HEK293 (cell line): ENCODE measurements at regions not wholly inside any gene's neighbourhood (a gene's known extent, or its start where the extent isn't known, plus 50 kb on each side); places are given as distances from the start of the nearest gene placed in this dataset.
A peak's percentile ranks its signal among the peaks of the same experiment; 100 is the strongest.

Source experiments
- CTCF ChIA-PET: fragments of 350-600 bp; formaldehyde crosslinking; extraction: SDS; loops from one replicate; lab custom pipeline; 2021; ENCODE audit warnings: antibody characterized with exemption; lab: Yijun Ruan, JAX
- POLR2A ChIA-PET: fragments of 300-600 bp; formaldehyde crosslinking; extraction: SDS; loops from one replicate; lab custom pipeline; 2020; ENCODE audit warnings: antibody characterized with exemption, inconsistent platforms; lab: Yijun Ruan, JAX
- H3K27ac ChIP-seq: fragments of 200-500 bp; sonication (Bioruptor generic); 2 replicates; pipeline ENCODE4 v1.5.1; 2014; ENCODE audit warnings: low read depth, low read length, control low read depth, inconsistent platforms; ENCODE audit errors: extremely low read depth
- H3K36me3 ChIP-seq, 2 experiments: fragments of 200-500 bp in 1 of 2; sonication (Bioruptor generic) in 1 of 2; 1 replicate in 1 of 2; 2 replicates in 1 of 2; pipeline ENCODE4 v1.5.1; 2014 to 2017; ENCODE audit warnings: inconsistent platforms in 2 of 2, low read length in 2 of 2; ENCODE audit not compliant: control insufficient read depth in 2 of 2, insufficient read depth in 1 of 2
- H3K4me1 ChIP-seq: fragments of 200-500 bp; sonication (Bioruptor generic); 2 replicates; pipeline ENCODE4 v1.5.1; 2014; ENCODE audit warnings: mild to moderate bottlenecking, low read length, inconsistent platforms; ENCODE audit not compliant: control insufficient read depth, insufficient read depth
- H3K4me3 ChIP-seq: 2 replicates; pipeline ENCODE4 v1.5.1; 2011; ENCODE audit warnings: low read depth, mild to moderate bottlenecking, control low read depth, low read length, moderate library complexity
- H3K9me3 ChIP-seq: fragments of 200-500 bp; sonication (Bioruptor generic); 2 replicates; pipeline ENCODE4 v1.5.1; 2014; ENCODE audit warnings: low read depth, low read length, inconsistent platforms; ENCODE audit not compliant: control insufficient read depth, insufficient read depth
- ATF2 ChIP-seq: fragments of 450-650 bp; formaldehyde crosslinking; IDR thresholded peaks from 2 replicates; pipeline ENCODE4 v1.5.1; 2016; ENCODE audit warnings: missing biosample characterization, missing genetic modification characterization, low read depth
- GLIS1 ChIP-seq: fragments of 450-650 bp; formaldehyde crosslinking; IDR thresholded peaks from 2 replicates; pipeline ENCODE4 v1.5.1; 2016; ENCODE audit warnings: missing biosample characterization, missing genetic modification characterization
- IKZF3 ChIP-seq: fragments of 450-650 bp; IDR thresholded peaks from 2 replicates; pipeline ENCODE4 v1.5.0; 2018; ENCODE audit warnings: missing biosample characterization, mild to moderate bottlenecking, missing genetic modification characterization, moderate library complexity
- KLF17 ChIP-seq: fragments of 450-650 bp; formaldehyde crosslinking; IDR thresholded peaks from 2 replicates; pipeline ENCODE4 v1.5.1; 2016; ENCODE audit warnings: missing biosample characterization, missing genetic modification characterization
- PRDM1 ChIP-seq: fragments of 450-650 bp; formaldehyde crosslinking; IDR thresholded peaks from 2 replicates; pipeline ENCODE4; 2016; ENCODE audit warnings: missing biosample characterization, missing genetic modification characterization
- ZBTB49 ChIP-seq: fragments of 450-650 bp; formaldehyde crosslinking; IDR thresholded peaks from 2 replicates; pipeline ENCODE4 v1.5.1; 2016; ENCODE audit warnings: missing biosample characterization, missing genetic modification characterization, low read depth
- ZFP37 ChIP-seq: fragments of 450-650 bp; formaldehyde crosslinking; IDR thresholded peaks from 2 replicates; pipeline ENCODE4 v1.5.1; 2016; ENCODE audit warnings: missing biosample characterization, missing genetic modification characterization
- ZNF175 ChIP-seq: fragments of 450-650 bp; formaldehyde crosslinking; IDR thresholded peaks from 2 replicates; pipeline ENCODE4 v1.5.1; 2016; ENCODE audit warnings: missing biosample characterization, missing genetic modification characterization
- ZNF248 ChIP-seq: fragments of 450-650 bp; formaldehyde crosslinking; IDR thresholded peaks from 2 replicates; pipeline ENCODE4 v1.5.1; 2017; ENCODE audit warnings: missing biosample characterization, missing genetic modification characterization
- ZNF266 ChIP-seq: fragments of 450-650 bp; formaldehyde crosslinking; IDR thresholded peaks from 2 replicates; pipeline ENCODE4 v1.5.1; 2016; ENCODE audit warnings: missing biosample characterization, missing genetic modification characterization, low read depth
- ZNF335 ChIP-seq: fragments of 450-650 bp; formaldehyde crosslinking; conservative IDR thresholded peaks from 2 replicates; pipeline ENCODE4 v1.5.1; 2016; ENCODE audit warnings: missing biosample characterization, missing genetic modification characterization
- ZNF558 ChIP-seq: fragments of 450-650 bp; formaldehyde crosslinking; IDR thresholded peaks from 2 replicates; pipeline ENCODE4 v1.5.1; 2016; ENCODE audit warnings: missing biosample characterization, missing genetic modification characterization
- ZNF664 ChIP-seq: fragments of 450-650 bp; formaldehyde crosslinking; IDR thresholded peaks from 2 replicates; pipeline ENCODE4 v1.5.1; 2016; ENCODE audit warnings: missing biosample characterization, missing genetic modification characterization
- ZNF692 ChIP-seq: fragments of 450-650 bp; formaldehyde crosslinking; IDR thresholded peaks from 2 replicates; pipeline ENCODE4 v1.5.1; 2016; ENCODE audit warnings: missing biosample characterization, missing genetic modification characterization
- ZNF76 ChIP-seq: fragments of 450-650 bp; formaldehyde crosslinking; IDR thresholded peaks from 2 replicates; pipeline ENCODE4; 2016; ENCODE audit warnings: low read depth, missing biosample characterization, missing genetic modification characterization, borderline replicate concordance
- ZNF791 ChIP-seq: fragments of 450-650 bp; formaldehyde crosslinking; IDR thresholded peaks from 2 replicates; pipeline ENCODE4 v1.5.1; 2016; ENCODE audit warnings: missing biosample characterization, missing genetic modification characterization
- ZNF792 ChIP-seq: fragments of 450-650 bp; formaldehyde crosslinking; IDR thresholded peaks from 2 replicates; pipeline ENCODE4 v1.5.1; 2016; ENCODE audit warnings: missing biosample characterization, missing genetic modification characterization
- ZSCAN16 ChIP-seq: fragments of 450-650 bp; formaldehyde crosslinking; IDR thresholded peaks from 2 replicates; pipeline ENCODE4 v1.5.1; 2016; ENCODE audit warnings: missing biosample characterization, missing genetic modification characterization
- TF ChIP-seq, protein P1 (sequence below): fragments of 450-650 bp; formaldehyde crosslinking; conservative IDR thresholded peaks from 2 replicates; pipeline ENCODE4 v1.5.1; 2016; ENCODE audit warnings: low read depth, missing biosample characterization, missing genetic modification characterization

GRCh38 chr1:22339237-22339636 is 112.4 kb upstream of the ZBTB40 start (continued):
- no peak for TF ChIP-seq ZFP37 (tag by site-specific recombination)
- no peak for TF ChIP-seq IKZF3

GRCh38 chr1:22340066-22340465 is 111.6 kb upstream of the ZBTB40 start:
- Histone ChIP-seq H3K4me1 (no peaks in the 10 kb centered on the region), H3K27ac (no peak overlapping the region), H3K9me3 (no peaks in the 10 kb centered on the region), H3K36me3 (no peaks in the 10 kb centered on the region), H3K4me3 (no peak overlapping the region)
- ChIA-PET CTCF (no interaction called here), POLR2A (interaction anchor here (0.6 kb wide), 1 partner anchor 124 kb away, joined by 3 read pairs; no protein-coding TSS in a partner anchor)
- TF ChIP-seq ZSCAN16 (tag by site-specific recombination) (no peak), KLF17 (no peak), GLIS1 (tag by site-specific recombination) (peak; percentile 38; the same call in 1 of the 2 replicates), ZNF791 (no peak), ZNF792 (tag by site-specific recombination) (no peak)
- TF ChIP-seq, all 188 proteins: peak for 1

GRCh38 chr1:22340873-22341272 is 110.8 kb upstream of the ZBTB40 start:
- Histone ChIP-seq H3K4me3 (no peak overlapping the region), H3K4me1 (no peaks in the 10 kb centered on the region), H3K9me3 (no peaks in the 10 kb centered on the region), H3K27ac (no peak overlapping the region), H3K36me3 (no peaks in the 10 kb centered on the region)
- ChIA-PET POLR2A (no interaction called here), CTCF (no interaction called here)
- peak; percentile 54; the same call in 1 of the 2 replicates for TF ChIP-seq PRDM1 (tag by site-specific recombination)
- TF ChIP-seq ZNF664 (tag by site-specific recombination): no peak

DNA sequence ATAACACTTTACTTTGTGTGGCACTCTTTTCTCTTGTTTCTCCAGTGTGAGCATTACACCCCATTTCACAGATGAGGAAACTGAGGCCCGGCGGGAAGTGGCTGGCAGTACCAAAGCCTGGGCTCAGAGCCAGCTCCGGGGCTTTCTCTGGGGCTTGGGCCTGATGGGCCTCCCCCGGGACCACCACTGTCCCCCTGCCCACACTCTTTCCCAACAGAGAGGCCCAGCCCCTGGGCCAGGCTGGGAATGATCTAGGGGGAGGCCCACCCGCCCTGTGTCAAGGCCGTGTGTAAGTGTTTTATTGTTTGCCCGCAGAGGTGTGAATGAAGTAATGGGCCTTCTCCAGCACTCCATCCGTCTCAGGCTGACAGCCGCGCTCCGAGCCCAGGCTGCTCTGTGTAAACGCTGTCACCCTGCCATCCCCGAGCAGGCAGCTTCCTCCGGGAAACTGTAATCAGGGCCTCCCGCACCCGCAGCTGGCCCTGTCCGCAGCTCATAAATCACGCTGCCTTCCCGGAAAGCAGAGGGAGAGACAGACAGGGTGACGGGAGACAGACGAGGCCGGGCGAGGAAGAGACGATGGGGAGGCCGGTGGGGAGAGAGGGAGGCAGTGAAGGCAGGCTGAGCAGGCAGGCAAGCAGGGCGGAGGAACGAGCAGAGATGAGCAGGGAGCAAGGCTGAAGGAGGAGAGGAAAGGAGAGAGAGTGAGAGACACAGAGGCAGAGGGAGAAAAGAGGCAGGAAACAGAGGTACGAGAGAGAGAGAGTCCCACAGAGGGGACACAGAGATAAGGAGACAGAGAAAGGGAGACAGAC is 109.7 kb upstream of the ZBTB40 start:
- ChIA-PET CTCF (no interaction called here), POLR2A (no interaction called here)
- Histone ChIP-seq H3K4me3 (no peak overlapping the region), H3K4me1 (no peaks in the 10 kb centered on the region), H3K27ac (no peak overlapping the region; the same call in 1 of the 2 replicates), H3K9me3 (no peaks in the 10 kb centered on the region), H3K36me3 (no peaks in the 10 kb centered on the region)
- peak; percentile 72 for TF ChIP-seq ZNF335 (tag by site-specific recombination)
- TF ChIP-seq, protein P1, sequence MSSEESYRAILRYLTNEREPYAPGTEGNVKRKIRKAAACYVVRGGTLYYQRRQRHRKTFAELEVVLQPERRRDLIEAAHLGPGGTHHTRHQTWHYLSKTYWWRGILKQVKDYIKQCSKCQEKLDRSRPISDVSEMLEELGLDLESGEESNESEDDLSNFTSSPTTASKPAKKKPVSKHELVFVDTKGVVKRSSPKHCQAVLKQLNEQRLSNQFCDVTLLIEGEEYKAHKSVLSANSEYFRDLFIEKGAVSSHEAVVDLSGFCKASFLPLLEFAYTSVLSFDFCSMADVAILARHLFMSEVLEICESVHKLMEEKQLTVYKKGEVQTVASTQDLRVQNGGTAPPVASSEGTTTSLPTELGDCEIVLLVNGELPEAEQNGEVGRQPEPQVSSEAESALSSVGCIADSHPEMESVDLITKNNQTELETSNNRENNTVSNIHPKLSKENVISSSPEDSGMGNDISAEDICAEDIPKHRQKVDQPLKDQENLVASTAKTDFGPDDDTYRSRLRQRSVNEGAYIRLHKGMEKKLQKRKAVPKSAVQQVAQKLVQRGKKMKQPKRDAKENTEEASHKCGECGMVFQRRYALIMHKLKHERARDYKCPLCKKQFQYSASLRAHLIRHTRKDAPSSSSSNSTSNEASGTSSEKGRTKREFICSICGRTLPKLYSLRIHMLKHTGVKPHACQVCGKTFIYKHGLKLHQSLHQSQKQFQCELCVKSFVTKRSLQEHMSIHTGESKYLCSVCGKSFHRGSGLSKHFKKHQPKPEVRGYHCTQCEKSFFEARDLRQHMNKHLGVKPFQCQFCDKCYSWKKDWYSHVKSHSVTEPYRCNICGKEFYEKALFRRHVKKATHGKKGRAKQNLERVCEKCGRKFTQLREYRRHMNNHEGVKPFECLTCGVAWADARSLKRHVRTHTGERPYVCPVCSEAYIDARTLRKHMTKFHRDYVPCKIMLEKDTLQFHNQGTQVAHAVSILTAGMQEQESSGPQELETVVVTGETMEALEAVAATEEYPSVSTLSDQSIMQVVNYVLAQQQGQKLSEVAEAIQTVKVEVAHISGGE (tag by site-specific recombination): no peak
- 0 out of 2 replicates have a peak, but pooled peaks have one; percentile 67 for TF ChIP-seq ATF2 (tag by site-specific recombination)
- no peak for TF ChIP-seq ZBTB49 (tag by site-specific recombination)
- peak; percentile 51; the same call in 1 of the 2 replicates for TF ChIP-seq ZNF76
- no peak for TF ChIP-seq ZNF175 (tag by site-specific recombination)
- peak; percentile 48; the same call in 1 of the 2 replicates for TF ChIP-seq ZNF266 (tag by site-specific recombination)
- TF ChIP-seq ZNF692 (tag by site-specific recombination): peak; percentile 83
- no peak for TF ChIP-seq ZNF558 (tag by site-specific recombination)
- TF ChIP-seq ZNF248 (tag by site-specific recombination): no peak
